Activated naive CD4-positive, alpha-beta T cell treated with anti-CD3 and anti-CD28 coated beads, Interleukin-2, amount 10 ng/mL, durations not matched to agents 7 days and 5 days (primary cell): ENCODE measurements at regions not wholly inside any gene's neighbourhood (a gene's known extent, or its start where the extent isn't known, plus 50 kb on each side); places are given as distances from the start of the nearest gene placed in this dataset.

Experiments used
- CTCF ChIA-PET: fragments of 350-600 bp; sonication (Branson Sonifier 250); formaldehyde crosslinking; loops from one replicate; lab custom pipeline; 2021; ENCODE audit warnings: antibody characterized with exemption; lab: Charles Lee
- DNase-seq: peaks from one replicate; pipeline ENCODE4 v3.0.0-alpha.2; 2020
- H3K27ac Mint-ChIP-seq: one replicate; pipeline ENCODE4 v1.8.0; 2021; ENCODE audit warnings: mild to moderate bottlenecking, moderate library complexity, mixed read lengths
- H3K27me3 Mint-ChIP-seq: one replicate; pipeline ENCODE4 v1.8.0; 2021; ENCODE audit warnings: mild to moderate bottlenecking, mixed read lengths
- H3K36me3 Mint-ChIP-seq: one replicate; pipeline ENCODE4 v1.8.0; 2021; ENCODE audit warnings: mixed read lengths
- H3K4me1 Mint-ChIP-seq: one replicate; pipeline ENCODE4 v1.8.0; 2021; ENCODE audit warnings: mixed read lengths
- H3K4me3 Mint-ChIP-seq: one replicate; pipeline ENCODE4 v1.8.0; 2021; ENCODE audit warnings: mild to moderate bottlenecking, moderate library complexity, mixed read lengths
- H3K9me3 Mint-ChIP-seq: one replicate; pipeline ENCODE4 v1.8.0; 2021; ENCODE audit warnings: mixed read lengths

- Mint-ChIP-seq H3K4me3 (no peak overlapping the region), H3K27ac (no peak overlapping the region), H3K4me1 (no peaks in the 10 kb centered on the region)
These were observed 255.5 kb upstream of the LRRC7 start for GRCh38 chr1:69312055-69312732.

GRCh38 chr1:69313118-69313517 is 254.6 kb upstream of the LRRC7 start:
- Mint-ChIP-seq H3K9me3 (peaks cover 9% of the 10 kb centered on the region), H3K4me3 (no peak overlapping the region), H3K36me3 (no peaks in the 10 kb centered on the region), H3K27ac (no peak overlapping the region), H3K4me1 (no peaks in the 10 kb centered on the region), H3K27me3 (no peaks in the 10 kb centered on the region)
- CTCF ChIA-PET, result no interaction called here
- DNase-seq, result no peak

More at GRCh38 chr1:69312055-69312732, 255.5 kb upstream of the LRRC7 start:
- Mint-ChIP-seq H3K9me3 (peaks cover 9% of the 10 kb centered on the region), H3K27me3 (no peaks in the 10 kb centered on the region), H3K36me3 (no peaks in the 10 kb centered on the region)
- CTCF ChIA-PET, result no interaction called here
- no peak for DNase-seq

GRCh38 chr1:69315416-69315815 is 252.3 kb upstream of the LRRC7 start:
- H3K36me3 Mint-ChIP-seq, result no peaks in the 10 kb centered on the region
- DNase-seq, result no peak
- H3K27ac Mint-ChIP-seq, result no peak overlapping the region
- H3K9me3 Mint-ChIP-seq, result peaks cover 9% of the 10 kb centered on the region
- no peaks in the 10 kb centered on the region for H3K4me1 Mint-ChIP-seq
- H3K4me3 Mint-ChIP-seq, result no peak overlapping the region
- no peaks in the 10 kb centered on the region for H3K27me3 Mint-ChIP-seq
- CTCF ChIA-PET, result no interaction called here

- CTCF ChIA-PET, result no interaction called here
- no peak for DNase-seq
These were observed 251.9 kb upstream of the LRRC7 start for GRCh38 chr1:69315823-69316222.

GRCh38 chr1:69319287-69319686 is 248.4 kb upstream of the LRRC7 start:
- CTCF ChIA-PET, result no interaction called here
- H3K36me3 Mint-ChIP-seq, result no peaks in the 10 kb centered on the region
- no peak for DNase-seq
- peaks cover 7% of the 10 kb centered on the region for H3K9me3 Mint-ChIP-seq
- no peak overlapping the region for H3K4me3 Mint-ChIP-seq
- H3K4me1 Mint-ChIP-seq, result no peaks in the 10 kb centered on the region
- no peak overlapping the region for H3K27ac Mint-ChIP-seq
- no peaks in the 10 kb centered on the region for H3K27me3 Mint-ChIP-seq

More at GRCh38 chr1:69315823-69316222, 251.9 kb upstream of the LRRC7 start:
- Mint-ChIP-seq H3K27ac (no peak overlapping the region), H3K4me3 (no peak overlapping the region), H3K9me3 (peaks cover 9% of the 10 kb centered on the region), H3K27me3 (no peaks in the 10 kb centered on the region), H3K36me3 (no peaks in the 10 kb centered on the region), H3K4me1 (no peaks in the 10 kb centered on the region)

- Mint-ChIP-seq H3K36me3 (no peaks in the 10 kb centered on the region), H3K4me1 (no peaks in the 10 kb centered on the region), H3K27me3 (no peaks in the 10 kb centered on the region), H3K27ac (no peak overlapping the region), H3K4me3 (no peak overlapping the region), H3K9me3 (peaks cover under 1% of the 10 kb centered on the region)
- CTCF ChIA-PET, result no interaction called here
- DNase-seq, result no peak
These were observed 246.9 kb upstream of the LRRC7 start for GRCh38 chr1:69320757-69321211.

- H3K4me1 Mint-ChIP-seq, result no peaks in the 10 kb centered on the region
These were observed 246.4 kb upstream of the LRRC7 start for GRCh38 chr1:69321311-69321710.

GRCh38 chr1:69328186-69328585 is 239.5 kb upstream of the LRRC7 start:
- no peak for DNase-seq

More at GRCh38 chr1:69321311-69321710, 246.4 kb upstream of the LRRC7 start:
- CTCF ChIA-PET, result no interaction called here
- DNase-seq, result no peak
- Mint-ChIP-seq H3K36me3 (no peaks in the 10 kb centered on the region), H3K9me3 (no peaks in the 10 kb centered on the region), H3K4me3 (no peak overlapping the region), H3K27ac (no peak overlapping the region), H3K27me3 (no peaks in the 10 kb centered on the region)

GRCh38 chr1:69363236-69363635 is 204.5 kb upstream of the LRRC7 start:
- DNase-seq, result no peak
- no peak overlapping the region for H3K27ac Mint-ChIP-seq

More at GRCh38 chr1:69328186-69328585, 239.5 kb upstream of the LRRC7 start:
- CTCF ChIA-PET, result no interaction called here
- Mint-ChIP-seq H3K4me1 (no peaks in the 10 kb centered on the region), H3K4me3 (no peak overlapping the region), H3K27ac (no peak overlapping the region), H3K36me3 (no peaks in the 10 kb centered on the region), H3K27me3 (no peaks in the 10 kb centered on the region), H3K9me3 (peaks cover 12% of the 10 kb centered on the region)

GRCh38 chr1:69373520-69373919 is 194.2 kb upstream of the LRRC7 start:
- Mint-ChIP-seq H3K9me3 (peaks cover 10% of the 10 kb centered on the region), H3K4me1 (no peaks in the 10 kb centered on the region), H3K4me3 (no peak overlapping the region), H3K27ac (no peak overlapping the region), H3K36me3 (no peaks in the 10 kb centered on the region), H3K27me3 (no peaks in the 10 kb centered on the region)
- no peak for DNase-seq
- CTCF ChIA-PET, result no interaction called here

More at GRCh38 chr1:69363236-69363635, 204.5 kb upstream of the LRRC7 start:
- H3K36me3 Mint-ChIP-seq, result no peaks in the 10 kb centered on the region
- no peaks in the 10 kb centered on the region for H3K27me3 Mint-ChIP-seq
- CTCF ChIA-PET, result no interaction called here
- peaks cover 2% of the 10 kb centered on the region for H3K9me3 Mint-ChIP-seq
- H3K4me1 Mint-ChIP-seq, result no peaks in the 10 kb centered on the region
- H3K4me3 Mint-ChIP-seq, result no peak overlapping the region

GRCh38 chr1:69376408-69376807 is 191.3 kb upstream of the LRRC7 start:
- Mint-ChIP-seq H3K9me3 (peaks cover 10% of the 10 kb centered on the region), H3K36me3 (no peaks in the 10 kb centered on the region), H3K27ac (no peak overlapping the region), H3K27me3 (no peaks in the 10 kb centered on the region), H3K4me1 (no peaks in the 10 kb centered on the region), H3K4me3 (no peak overlapping the region)
- CTCF ChIA-PET, result no interaction called here
- no peak for DNase-seq

- Mint-ChIP-seq H3K9me3 (peaks cover 11% of the 10 kb centered on the region), H3K36me3 (no peaks in the 10 kb centered on the region), H3K4me1 (no peaks in the 10 kb centered on the region), H3K27me3 (no peaks in the 10 kb centered on the region), H3K4me3 (no peak overlapping the region), H3K27ac (no peak overlapping the region)
- no peak for DNase-seq
- CTCF ChIA-PET, result no interaction called here
These were observed 190.2 kb upstream of the LRRC7 start for GRCh38 chr1:69377507-69377906.

GRCh38 chr1:69388044-69388443 is 179.7 kb upstream of the LRRC7 start:
- Mint-ChIP-seq H3K9me3 (peaks cover 9% of the 10 kb centered on the region), H3K27me3 (no peaks in the 10 kb centered on the region), H3K4me3 (no peak overlapping the region), H3K4me1 (no peaks in the 10 kb centered on the region), H3K27ac (no peak overlapping the region), H3K36me3 (no peaks in the 10 kb centered on the region)
- no peak for DNase-seq
- CTCF ChIA-PET, result no interaction called here

- H3K4me1 Mint-ChIP-seq, result no peaks in the 10 kb centered on the region
- H3K9me3 Mint-ChIP-seq, result peaks cover 8% of the 10 kb centered on the region
- no peak overlapping the region for H3K27ac Mint-ChIP-seq
- no peak overlapping the region for H3K4me3 Mint-ChIP-seq
- DNase-seq, result no peak
- H3K36me3 Mint-ChIP-seq, result no peaks in the 10 kb centered on the region
- CTCF ChIA-PET, result no interaction called here
- no peaks in the 10 kb centered on the region for H3K27me3 Mint-ChIP-seq
These were observed 167.6 kb upstream of the LRRC7 start for GRCh38 chr1:69400128-69400527.

GRCh38 chr1:69401879-69402278 is 165.8 kb upstream of the LRRC7 start:
- Mint-ChIP-seq H3K4me1 (no peaks in the 10 kb centered on the region), H3K27me3 (no peaks in the 10 kb centered on the region), H3K4me3 (no peak overlapping the region), H3K27ac (no peak overlapping the region), H3K36me3 (no peaks in the 10 kb centered on the region), H3K9me3 (peaks cover 5% of the 10 kb centered on the region)
- CTCF ChIA-PET, result no interaction called here
- no peak for DNase-seq
